ENCODE measurements at regions not wholly inside any gene's neighbourhood (a gene's known extent, or its start where the extent isn't known, plus 50 kb on each side); places are given as distances from the start of the nearest gene placed in this dataset.

- Mint-ChIP-seq H3K4me3 (no peak overlapping the region), H3K27ac (no peak overlapping the region), H3K36me3 (peaks cover 4% of the 10 kb centered on the region), H3K9me3 (peaks cover 5% of the 10 kb centered on the region), H3K27me3 (peaks cover 4% of the 10 kb centered on the region), H3K4me1 (ENCODE audit: unreplicated experiment) (peaks cover 23% of the 10 kb centered on the region)
- TF ChIP-seq CTCF (conservative IDR thresholded peaks at IDR 0.05), result no peak
- no peak for DNase-seq (ENCODE audit: extremely low spot score, unreplicated experiment)
These were observed 53.9 kb downstream of the SMIM38 start for GRCh38 chr11:69209421-69210309.

DNA sequence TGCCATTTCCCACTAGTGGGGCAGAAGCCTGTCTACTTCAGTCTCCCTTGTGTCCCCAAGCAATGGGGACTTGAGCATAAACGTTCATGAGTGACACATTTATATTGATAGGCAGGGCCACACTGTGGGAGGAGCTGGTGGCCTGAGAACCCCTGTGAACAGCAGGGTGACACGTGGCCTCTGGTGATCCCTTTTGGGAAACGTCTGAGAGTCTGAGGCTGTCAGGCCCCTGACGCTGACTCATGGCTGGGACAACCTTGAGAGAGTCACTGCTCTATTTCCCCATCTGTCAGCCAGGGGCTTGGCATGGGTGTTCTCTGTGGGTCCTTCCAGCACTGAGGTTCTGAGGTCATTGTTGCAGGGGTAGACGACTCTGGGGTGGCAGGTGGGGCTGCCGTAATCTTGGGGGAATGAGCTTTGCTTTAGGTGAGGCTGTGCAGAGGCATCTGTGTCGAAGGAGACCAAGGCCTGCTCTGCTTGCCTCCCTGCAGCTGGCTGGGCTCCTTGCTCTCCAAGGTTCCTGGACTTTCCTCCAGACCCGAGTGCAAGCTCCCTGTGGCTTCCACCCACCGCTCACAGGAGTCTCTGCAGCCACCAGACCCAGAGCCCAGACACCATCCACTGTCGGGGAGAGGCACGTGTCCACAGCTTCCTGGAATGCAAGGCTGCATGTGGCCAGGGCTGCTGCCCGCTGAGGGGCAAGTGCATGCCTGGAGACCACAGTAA, 54.7 kb downstream of the SMIM38 start:
- H3K36me3 Mint-ChIP-seq, result peaks cover 4% of the 10 kb centered on the region
- H3K9me3 Mint-ChIP-seq, result peaks cover 5% of the 10 kb centered on the region
- DNase-seq (ENCODE audit: extremely low spot score, unreplicated experiment), result no peak
- peaks cover 5% of the 10 kb centered on the region for H3K27me3 Mint-ChIP-seq
- no peak overlapping the region for H3K4me3 Mint-ChIP-seq
- no peak for TF ChIP-seq CTCF (conservative IDR thresholded peaks at IDR 0.05)
- H3K4me1 Mint-ChIP-seq (ENCODE audit: unreplicated experiment), result peaks cover 23% of the 10 kb centered on the region
- H3K27ac Mint-ChIP-seq, result no peak overlapping the region

GRCh38 chr11:69211540-69211919, 55.8 kb downstream of the SMIM38 start:
- Mint-ChIP-seq H3K9me3 (peaks cover 5% of the 10 kb centered on the region), H3K27me3 (peaks cover 10% of the 10 kb centered on the region), H3K4me1 (ENCODE audit: unreplicated experiment) (peaks cover 17% of the 10 kb centered on the region), H3K36me3 (peaks cover 4% of the 10 kb centered on the region), H3K4me3 (peak overlapping the region; percentile 34), H3K27ac (no peak overlapping the region)
- TF ChIP-seq CTCF (conservative IDR thresholded peaks at IDR 0.05), result no peak
- peak; percentile 36 for DNase-seq (ENCODE audit: extremely low spot score, unreplicated experiment)

GRCh38 chr11:69211920-69212797, 56.4 kb downstream of the SMIM38 start:
- peak; percentile 68 for TF ChIP-seq CTCF (conservative IDR thresholded peaks at IDR 0.05)
- Mint-ChIP-seq H3K27ac (no peak overlapping the region), H3K36me3 (peaks cover 4% of the 10 kb centered on the region), H3K4me3 (peak overlapping the region; percentile 34), H3K9me3 (peaks cover 5% of the 10 kb centered on the region), H3K27me3 (peaks cover 10% of the 10 kb centered on the region), H3K4me1 (ENCODE audit: unreplicated experiment) (peaks cover 17% of the 10 kb centered on the region)
- DNase-seq (ENCODE audit: extremely low spot score, unreplicated experiment), result peak; percentile 56

DNA sequence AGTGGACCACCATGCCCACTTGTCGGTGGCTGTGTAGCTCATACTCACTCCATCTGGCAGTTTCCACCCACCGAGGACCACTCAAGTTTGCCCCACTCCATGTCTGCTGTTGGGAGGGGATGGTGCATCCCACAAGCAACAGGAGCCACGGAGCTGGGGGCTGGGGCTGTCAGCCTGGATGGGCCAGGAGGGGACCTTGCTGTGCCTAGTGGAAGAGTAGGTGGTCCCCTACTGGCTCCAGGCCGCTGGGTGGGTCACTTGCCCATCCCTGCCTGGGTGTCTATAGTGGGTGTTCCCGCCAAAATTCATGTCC, 57.0 kb downstream of the SMIM38 start:
- H3K27me3 Mint-ChIP-seq, result peaks cover 10% of the 10 kb centered on the region
- H3K4me1 Mint-ChIP-seq (ENCODE audit: unreplicated experiment), result peaks cover 17% of the 10 kb centered on the region
- H3K27ac Mint-ChIP-seq, result no peak overlapping the region
- peaks cover 4% of the 10 kb centered on the region for H3K36me3 Mint-ChIP-seq
- no peak for TF ChIP-seq CTCF (conservative IDR thresholded peaks at IDR 0.05)
- peaks cover 5% of the 10 kb centered on the region for H3K9me3 Mint-ChIP-seq
- no peak overlapping the region for H3K4me3 Mint-ChIP-seq
- DNase-seq (ENCODE audit: extremely low spot score, unreplicated experiment), result peak; percentile 58

Measured in type B pancreatic cell (in vitro differentiated cells).